DMS 273 treated with DMSO at 0.1 percent for 48 hours (cell line): ENCODE measurements at regions not wholly inside any gene's neighbourhood (a gene's known extent, or its start where the extent isn't known, plus 50 kb on each side); places are given as distances from the start of the nearest gene placed in this dataset.
"Not testable (repeated sequence)": the region's sequence is repeated elsewhere in the genome, so short reads cannot be mapped to it uniquely, and the experiment has no call there.

ENCODE experiments used
- DNase-seq: peaks from one replicate; lab custom pipeline; 2025; lab: John Stamatoyannopoulos, UW

DNA sequence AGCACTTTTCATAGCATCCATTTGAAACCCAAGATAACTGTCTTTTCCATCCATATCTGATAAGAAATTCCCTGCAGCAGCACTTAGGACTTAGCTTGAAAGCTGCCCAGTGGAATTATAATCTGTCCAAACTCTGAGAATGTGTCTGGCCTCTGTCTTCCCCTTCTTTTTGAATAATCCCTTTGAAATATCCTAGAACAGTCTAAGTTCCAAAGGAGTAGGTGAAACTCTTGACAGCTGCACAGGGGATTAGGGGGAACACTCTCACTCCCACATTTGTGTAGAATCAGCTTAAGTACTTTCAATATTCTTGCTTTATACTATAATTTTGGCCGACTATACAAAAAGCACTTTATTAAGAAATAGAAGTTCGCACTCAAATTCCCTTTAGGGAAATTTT lies 157.7 kb downstream of the PAPSS1 start:
- DNase-seq, result no peak

DNA sequence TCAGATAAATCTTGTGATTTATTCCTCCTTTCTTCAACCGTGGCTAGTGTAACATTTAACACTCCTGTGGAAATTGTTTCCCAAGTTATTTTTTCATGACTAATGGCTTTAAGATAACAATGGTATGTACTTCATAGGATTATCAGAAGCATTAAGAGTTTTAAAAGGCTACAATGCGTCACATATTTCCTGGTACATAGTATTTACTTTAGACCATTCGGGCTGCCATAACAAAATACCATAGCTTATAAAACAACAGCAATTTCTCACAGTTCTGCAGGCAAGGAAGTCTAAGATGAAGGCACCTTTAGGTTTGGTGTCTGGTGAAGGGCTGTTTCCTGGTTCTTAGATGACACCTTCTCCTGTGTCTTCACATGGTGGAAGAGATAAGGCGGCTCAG lies 158.6 kb downstream of the PAPSS1 start:
- no peak for DNase-seq

DNA sequence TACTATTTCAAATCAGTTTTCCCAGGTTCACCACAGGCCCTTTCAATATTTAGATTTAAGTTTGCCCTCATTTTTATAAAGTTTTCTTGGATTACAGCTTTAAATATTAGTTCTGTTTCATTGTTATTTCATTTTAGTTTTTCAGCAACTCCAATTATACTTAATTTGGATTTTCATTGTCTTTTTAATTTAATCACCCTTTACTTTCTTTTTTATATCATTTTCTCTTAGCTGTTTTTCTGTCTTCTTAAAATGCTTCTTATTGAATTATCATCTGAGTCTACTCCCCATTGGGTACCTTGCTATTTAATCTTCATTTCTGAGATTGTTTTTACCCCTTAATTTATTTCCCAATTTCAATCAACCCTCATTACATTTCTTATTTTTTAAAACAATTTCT lies 160.4 kb downstream of the PAPSS1 start:
- no peak for DNase-seq

DNA sequence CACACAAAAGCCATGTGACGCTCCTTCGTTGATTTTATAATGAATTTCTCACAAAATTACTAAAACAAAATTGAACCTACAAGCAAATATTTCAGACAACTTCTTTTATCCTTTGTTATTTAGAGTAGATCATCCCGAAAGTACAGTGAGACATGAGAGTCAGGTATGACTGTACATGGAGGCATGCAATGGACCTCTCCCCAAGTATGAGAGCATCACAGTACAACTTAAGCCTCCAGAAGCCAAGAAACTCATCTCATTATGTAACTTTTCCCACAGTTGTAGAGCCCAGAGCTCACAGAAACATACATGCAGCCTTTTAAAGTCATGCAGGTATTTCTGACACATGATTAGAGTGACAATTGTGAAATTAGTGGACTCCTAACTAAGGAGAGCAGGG lies 167.7 kb downstream of the PAPSS1 start:
- DNase-seq, result no peak

DNA sequence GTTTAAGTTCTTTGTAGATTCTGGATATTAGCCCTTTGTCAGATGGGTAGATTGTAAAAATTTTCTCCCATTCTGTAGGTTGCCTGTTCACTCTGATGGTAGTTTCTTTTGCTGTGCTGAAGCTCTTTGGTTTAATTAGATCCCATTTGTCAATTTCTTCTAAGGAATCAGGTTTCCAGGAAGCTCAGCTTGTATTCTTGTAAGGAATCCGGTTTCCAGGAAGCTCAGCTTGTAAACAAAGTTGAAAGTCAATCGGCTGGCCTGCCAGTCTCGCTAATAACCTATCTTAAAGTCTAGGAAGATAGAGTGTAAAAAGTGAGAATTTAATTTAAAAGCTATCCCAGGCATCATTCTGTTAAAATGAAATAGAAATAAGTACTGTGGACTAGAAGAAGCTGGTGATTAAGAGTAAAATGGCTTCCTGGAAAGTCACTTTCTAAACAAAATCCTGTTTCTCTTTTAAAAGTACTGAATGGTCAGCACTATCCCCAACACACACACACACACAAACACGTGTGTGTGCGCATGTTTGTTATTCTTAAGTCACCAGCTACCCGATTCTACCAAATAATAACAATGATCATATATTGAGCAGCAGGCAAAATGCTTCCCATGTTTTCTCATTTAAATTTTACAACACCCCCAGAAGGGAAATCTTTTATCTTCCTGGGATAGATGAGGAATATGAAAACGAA lies 171.7 kb downstream of the PAPSS1 start:
- DNase-seq, result no peak

DNA sequence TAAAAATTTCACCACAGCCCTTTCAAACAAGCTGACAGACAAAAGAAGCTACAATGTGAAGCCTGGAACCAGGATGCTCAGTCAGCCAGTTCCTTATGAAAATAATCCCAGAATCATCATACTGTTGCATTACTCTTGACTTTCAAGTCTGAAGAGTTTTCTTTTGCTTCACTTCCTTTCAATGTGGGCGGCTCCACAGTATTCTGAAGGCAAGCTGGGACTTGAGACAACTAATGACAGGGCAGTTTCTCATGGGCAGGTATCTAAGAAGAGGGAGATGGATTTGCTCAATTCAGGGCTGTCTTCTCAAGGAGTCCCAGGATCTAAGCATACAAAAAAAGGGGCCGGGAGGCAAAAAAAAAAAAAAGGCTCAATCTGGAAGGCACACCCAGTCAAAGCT lies 173.4 kb downstream of the PAPSS1 start:
- DNase-seq, result no peak

DNA sequence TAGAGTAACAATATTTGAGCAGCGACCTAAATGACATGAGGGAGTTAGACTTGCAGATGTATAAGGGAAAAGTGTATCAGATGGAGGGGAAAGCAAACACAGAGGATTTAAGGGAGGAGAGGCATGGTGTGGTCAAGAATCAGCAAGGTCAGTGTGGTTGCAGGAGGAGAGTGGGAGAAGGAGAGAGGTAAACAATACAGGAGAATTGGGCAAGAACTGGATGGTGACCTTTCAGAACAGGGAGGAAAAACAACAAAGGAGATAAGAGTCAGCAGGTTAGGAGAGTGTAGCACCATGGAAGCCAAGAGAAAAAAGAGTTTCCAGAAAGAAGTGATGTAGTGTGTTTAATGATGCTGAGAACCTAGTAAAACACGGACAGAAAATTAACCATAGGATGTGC lies 178.5 kb downstream of the PAPSS1 start:
- DNase-seq, result no peak

DNA sequence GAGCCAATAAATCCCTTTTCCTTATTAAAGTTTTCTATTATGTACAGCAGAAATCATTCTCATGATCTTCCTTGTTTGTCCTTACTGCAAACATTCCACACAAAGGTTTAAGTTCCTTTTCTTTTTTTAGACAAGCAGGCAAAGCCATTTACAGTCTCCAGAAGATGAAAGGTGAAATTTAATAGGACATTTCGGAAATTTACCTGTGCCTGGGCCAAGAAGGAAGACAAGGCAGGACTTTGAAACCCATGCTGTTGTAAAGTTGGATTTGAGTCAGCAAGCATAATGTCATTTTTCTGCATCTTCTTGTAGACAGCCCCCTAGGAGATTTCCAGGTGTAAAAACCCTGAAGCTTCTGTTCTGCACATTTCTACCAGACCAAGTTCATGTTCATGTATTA lies 188.1 kb downstream of the PAPSS1 start:
- no peak for DNase-seq

DNA sequence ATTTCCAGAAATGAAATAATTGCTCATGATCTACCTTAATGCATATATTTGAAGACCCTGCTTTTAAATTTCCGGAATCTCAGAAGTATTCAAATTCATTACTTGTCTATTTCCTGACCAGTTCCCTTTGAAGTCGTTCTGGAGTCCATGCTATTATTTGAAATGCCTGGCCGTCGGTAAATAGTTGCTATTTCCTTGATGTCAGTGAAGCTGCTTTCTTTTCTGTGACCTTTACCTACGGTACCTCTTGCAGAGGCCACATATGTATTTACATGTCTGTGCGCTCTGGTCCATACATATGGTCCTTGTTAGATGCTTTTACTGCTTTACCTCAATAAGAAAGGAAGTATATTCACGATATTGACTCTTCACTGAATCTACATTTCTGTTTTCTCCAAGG lies 199.7 kb downstream of the PAPSS1 start:
- no peak for DNase-seq

DNA sequence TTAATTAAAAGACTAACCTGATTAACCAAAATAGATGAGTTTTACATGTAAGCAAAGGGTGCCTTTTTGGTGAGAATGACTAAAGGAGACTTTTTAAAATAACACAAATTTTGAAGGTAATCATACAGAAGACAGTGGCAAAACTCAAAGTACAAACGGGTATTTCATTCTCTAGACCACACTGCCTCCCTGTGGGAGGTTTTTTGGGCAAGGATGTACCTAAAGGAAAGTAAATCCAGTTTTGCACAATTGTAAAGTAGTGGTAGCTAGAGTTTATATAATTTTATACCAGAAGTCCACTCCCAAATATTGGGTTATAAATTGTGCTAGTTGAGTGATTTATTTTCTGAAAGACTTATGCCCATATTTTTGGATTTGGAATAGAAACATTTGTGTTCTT lies 201.0 kb downstream of the PAPSS1 start:
- no peak for DNase-seq

DNA sequence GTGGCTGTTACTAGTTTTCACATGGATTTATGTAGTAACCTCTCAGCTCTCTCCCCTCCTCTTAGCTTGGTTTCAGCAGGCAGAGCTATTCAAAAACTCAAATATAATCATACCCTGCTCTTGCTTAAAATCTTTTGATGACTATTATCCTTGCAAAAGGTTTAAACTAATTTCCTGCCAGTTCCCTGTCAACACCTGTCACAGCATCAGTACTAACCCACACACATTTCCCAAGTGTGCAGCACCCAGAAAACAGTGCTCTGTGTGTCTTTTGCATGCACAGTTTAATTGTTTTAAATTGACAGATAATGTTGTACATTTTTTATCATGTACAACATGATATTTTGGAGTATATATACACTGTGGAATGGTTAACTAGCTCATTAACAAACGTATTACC lies 202.0 kb downstream of the PAPSS1 start:
- no peak for DNase-seq

DNA sequence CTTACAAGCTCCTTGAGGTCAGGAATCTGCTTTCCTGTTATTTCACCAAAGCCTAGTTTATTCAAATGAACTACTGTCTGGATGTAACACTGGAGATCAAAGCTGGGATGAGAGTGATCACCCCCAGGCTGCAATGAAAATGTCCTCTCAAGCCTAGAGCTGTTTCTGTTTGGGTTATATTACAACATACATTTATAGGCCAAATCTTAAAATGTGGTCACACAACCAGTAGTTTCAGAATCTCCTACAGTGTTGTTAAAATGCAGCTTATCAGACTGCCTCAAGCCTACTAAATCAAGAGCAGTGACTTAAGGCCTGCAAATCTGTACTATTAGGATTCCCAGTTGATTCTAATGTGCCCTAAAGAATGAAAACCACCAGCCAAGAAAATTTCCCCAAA lies 207.5 kb downstream of the PAPSS1 start:
- DNase-seq, result no peak

DNA sequence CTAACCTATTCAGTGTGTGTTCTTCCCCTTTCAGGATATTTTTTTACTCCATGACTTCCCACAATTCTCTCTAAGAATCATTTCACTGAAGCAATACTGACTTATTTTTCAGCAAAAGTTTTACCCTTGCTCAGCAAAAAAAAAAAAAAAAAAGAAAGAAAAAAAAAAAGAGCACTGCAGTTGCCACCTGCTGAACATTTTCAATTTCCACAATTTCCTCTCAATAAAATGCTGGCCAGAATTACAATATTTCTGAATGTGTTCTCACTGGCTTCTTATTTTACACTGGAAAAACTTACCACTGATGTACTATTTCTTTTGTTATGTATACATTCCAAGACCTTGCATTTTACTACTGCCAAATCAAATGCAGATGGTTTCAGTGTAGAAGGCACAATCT lies 210.4 kb downstream of the PAPSS1 start:
- no peak for DNase-seq

DNA sequence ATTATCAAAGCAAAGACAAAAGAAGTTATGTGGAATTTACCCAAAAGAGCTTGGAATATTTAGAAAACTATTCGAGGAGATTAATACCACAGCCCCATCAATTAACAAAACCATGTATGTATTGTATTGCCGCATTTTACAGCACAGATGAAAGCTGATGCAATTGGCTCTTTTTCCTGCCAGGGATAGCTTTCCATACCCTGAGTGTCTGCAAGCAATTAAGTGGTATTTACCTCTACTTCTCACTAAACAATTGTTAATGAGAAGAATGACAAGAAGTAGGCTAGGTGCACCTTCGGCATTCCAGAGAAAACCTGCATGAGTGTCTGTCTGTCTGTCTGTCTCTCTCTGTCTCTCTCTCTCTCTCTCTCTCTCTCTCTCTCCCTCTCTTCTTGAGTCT lies 219.5 kb downstream of the PAPSS1 start:
- no peak for DNase-seq

DNA sequence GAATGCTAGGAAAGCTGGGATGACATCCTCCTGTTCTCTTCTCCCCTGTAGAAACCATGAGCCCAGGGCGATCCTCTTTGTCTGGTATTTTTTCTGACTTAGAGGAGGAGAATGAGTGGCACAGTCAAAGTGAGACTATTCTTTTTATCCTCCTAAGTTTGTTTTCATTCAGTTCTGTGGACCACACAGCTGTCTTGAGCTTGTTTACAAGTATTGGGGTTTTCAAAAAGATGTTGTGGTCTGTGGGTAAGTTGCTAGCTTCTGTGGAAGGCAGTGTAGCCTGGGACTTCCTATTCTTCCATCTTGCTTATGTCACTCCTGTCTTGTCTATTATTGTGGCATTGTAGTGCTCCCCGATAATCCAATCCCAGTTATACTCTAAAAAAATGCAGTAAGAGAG lies 223.0 kb downstream of the PAPSS1 start:
- no peak for DNase-seq

DNA sequence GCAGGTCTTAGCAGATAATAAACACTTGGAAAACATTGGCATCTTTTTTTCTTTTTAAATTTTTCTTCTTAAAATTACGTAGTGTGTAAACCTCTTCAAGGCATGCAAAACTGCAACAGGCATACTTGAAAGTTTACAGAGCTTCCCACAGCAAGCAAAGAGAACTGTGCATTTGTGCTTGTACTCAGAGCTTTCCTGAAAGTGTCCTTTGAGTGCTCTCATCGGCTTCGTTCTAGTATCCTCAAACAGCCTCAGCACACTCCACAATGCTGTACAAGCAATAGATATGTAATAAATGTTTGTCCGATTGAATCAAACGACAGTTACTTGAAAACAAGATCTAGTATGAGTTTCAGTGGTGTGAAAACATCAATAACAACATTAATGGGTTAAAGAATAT lies 227.5 kb downstream of the PAPSS1 start:
- no peak for DNase-seq

DNA sequence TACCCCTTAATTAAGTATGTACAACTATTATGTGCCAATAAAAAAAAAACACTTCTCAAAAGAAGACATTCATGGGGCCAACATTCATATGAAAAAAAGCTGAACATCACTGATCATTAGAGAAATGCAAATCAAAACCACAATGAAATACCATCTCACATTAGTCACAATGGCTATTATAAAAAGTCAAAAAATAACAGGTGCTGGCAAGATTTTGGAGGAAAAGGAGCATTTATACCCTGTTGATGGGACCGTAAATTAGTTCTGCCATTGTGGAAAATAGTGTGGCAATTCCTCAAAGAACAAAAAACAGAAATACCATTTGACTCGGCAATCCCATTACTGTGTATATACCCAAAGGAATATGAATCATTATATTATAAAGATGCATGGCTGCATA lies 229.9 kb downstream of the PAPSS1 start:
- DNase-seq, result no peak

DNA sequence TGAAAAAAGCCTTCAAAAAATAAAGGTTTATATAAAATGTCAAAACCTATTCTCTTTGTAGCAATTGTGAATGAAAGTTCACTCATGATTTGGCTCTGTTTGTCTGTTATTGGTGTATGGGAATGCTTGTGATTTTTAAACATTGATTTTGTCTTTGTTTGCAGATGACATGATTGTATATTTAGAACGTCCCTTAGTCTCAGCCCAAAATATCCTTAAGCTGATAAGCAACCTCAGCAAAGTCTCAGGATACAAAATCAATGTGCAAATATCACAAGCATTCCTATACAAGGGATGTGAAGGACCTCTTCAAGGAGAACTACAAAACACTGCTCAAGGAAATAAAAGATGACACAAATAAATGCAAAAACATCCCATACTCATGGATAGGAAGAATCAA lies 236.4 kb downstream of the PAPSS1 start:
- DNase-seq, result not testable (repeated sequence)

DNA sequence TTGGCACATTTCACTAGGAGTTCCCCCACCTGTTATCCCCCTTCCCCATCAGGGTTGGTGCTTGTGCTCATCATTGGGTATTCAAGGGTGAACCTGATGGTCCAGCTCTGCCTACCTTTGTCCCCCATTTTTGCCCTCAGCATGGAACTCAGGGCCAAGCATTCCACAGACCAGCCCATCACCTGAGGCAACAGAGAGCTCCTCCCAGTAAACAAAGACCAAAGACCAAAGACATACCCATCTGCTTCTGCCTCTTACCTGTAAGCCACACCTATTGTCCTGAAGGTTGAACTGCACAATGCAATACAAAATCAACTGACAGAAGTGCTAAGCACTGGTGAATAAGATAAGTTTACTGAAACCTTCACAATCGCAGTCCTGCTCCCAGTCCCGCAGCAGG lies 237.5 kb downstream of the PAPSS1 start:
- no peak for DNase-seq

DNA sequence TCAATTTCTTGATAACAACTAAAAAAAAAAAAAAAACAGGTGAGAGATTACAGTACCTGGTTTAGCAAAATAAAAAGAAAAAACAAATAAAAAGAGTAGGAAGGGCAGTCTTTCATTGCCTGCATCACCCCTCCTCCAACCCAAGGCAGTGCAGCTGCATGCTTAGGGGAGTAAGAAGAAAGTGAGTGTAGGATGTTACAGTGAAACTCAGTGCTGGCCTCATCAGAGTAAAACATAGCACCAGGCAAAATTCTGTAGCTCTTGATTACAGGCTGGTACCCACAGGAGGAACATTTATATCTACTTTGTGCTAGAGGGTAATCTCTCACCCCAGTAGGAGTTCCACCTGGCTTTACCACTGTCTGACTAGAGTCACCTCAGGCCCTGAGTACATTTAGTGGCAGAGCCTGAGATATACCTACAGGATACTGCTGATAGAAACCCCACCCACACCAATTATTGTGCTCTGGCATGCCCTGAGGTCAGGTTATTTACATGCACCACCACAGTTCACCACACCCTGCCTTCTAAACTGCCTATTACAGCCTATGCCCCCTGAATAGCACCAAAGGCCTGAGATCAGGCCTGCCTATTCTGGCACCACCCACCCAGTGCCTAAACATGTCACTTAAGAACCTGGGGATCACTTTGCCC lies 241.6 kb downstream of the PAPSS1 start:
- no peak for DNase-seq

DNA sequence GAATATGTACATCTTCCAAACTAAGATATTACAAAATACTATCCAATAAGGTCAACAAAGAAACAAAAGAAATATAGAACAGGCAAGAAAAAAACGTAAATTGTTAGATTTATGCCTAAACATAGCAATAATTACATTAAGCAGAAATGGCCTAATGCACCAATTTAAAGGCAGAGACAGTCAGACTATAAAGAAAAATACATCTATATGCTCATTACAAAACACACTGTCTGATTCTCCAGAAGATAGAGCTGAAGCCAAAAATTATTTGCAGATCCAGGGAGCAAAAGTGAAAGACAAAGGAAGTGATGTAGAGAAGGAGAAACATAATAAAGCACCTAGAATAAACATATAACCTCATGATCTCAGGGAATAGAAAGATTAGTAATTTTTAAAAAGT lies 246.9 kb downstream of the PAPSS1 start:
- no peak for DNase-seq

DNA sequence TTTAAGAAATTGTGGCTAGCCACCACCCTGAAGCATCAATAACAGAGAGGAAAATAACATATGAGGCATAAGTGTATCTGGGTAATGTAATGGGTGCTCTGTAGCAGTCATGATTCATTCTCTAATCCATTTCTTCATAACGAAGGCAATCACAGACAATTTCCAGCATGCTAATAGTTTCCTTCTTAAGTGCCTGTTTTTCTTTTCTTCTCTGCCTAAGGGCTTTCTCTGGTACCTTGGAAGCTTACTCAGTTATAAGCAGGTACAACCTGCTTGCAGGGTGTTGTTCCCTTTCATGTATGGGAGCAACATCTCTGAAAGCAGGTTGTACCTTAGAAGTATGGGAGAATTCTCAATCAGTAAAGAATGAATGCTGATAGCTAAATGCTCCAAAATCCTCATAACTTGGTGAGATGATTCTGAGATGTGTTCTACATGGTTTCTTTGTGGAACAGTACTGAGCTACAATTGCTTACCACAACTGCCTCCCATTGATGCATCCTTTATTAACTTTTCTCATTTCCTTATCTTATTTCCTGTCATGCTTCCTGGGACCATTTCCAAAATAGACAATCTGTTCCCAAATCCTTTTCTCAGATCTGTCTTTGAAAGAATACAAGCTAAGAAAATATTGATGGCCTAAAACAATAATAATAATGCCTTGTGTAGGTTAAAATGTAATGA lies 247.6 kb downstream of the PAPSS1 start:
- no peak for DNase-seq

DNA sequence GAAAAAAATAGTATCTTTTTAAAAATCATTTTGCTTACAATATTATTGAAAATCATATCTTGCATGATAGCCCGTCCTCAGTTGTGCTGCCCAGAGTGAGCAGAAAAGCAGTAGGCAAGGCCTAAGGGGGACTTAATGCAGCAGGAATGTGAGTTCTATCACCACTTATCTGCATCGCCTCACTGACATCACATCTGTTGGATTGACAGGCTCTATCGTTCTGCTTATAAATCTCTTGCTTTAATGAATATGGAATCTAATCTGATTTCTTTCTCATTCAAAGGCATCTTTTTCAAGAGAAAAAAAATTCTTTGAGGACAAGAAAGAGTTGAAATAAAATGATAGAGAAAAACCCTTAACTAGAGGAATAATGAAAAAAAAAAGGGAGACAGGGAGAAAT lies 249.9 kb downstream of the PAPSS1 start:
- DNase-seq, result no peak

DNA sequence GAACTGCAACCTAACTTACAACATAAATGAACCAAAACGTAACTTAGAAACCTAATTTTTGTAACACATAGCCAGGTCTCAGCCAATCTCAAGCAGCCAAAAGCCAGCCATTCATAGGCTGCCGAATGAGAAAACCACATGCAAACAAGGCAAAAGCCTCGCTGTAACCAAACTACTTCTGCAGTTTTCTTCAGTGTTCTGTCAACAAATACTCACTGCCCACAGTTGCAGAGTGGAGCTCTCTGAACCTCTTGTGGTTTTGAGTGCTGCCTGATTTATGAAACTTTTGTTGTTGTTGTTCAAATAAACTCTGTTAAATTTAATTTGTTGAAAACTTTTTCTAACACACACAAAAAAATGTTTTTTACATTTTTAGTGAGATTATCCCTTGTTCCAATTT lies 251.2 kb downstream of the PAPSS1 start:
- no peak for DNase-seq
